ENCODE measurements at regions not wholly inside any gene's neighbourhood (a gene's known extent, or its start where the extent isn't known, plus 50 kb on each side); places are given as distances from the start of the nearest gene placed in this dataset.

- TF ChIP-seq SIX5 (IDR thresholded peaks at IDR 0.05; ENCODE audit: low read depth, low read length): no peak
Observed at GRCh38 chr6:144947398-144947976, 662.4 kb downstream of the UTRN start (continued).

All from H1 (cell line).